Heart left ventricle (tissue), 16 donors: ENCODE measurements at regions not wholly inside any gene's neighbourhood (a gene's known extent, or its start where the extent isn't known, plus 50 kb on each side); places are given as distances from the start of the nearest gene placed in this dataset.
A peak's percentile ranks its signal among the peaks of the same experiment; 100 is the strongest.

ENCODE experiments used
- ATAC-seq, 4 donors: fragments of 200-7000 bp; cut with Tn5 transposase; one replicate each; pipeline ENCODE4 v1.9.1; 2020 to 2022; ENCODE audit warnings: moderate library complexity in 4 of 4, mild to moderate bottlenecking in 3 of 4, moderate number of reproducible peaks in 1 of 4
- DNase-seq, 5 donors: peaks; one replicate each; pipeline ENCODE4 v3.0.0-alpha.2; 2020
- H3K27ac ChIP-seq, 12 donors: fragments of 200-600 bp; sonication (generic) in 4 of 12; one replicate each; pipeline versions ENCODE4 v1.5.0 to v1.8.0; 2016 to 2022; ENCODE audit warnings: mild to moderate bottlenecking in 2 of 12
- H3K27me3 ChIP-seq, 9 donors: fragments of 200-600 bp; sonication (generic) in 2 of 9; one replicate each; pipeline versions ENCODE4 v1.5.1 to v1.8.0; 2016 to 2022; ENCODE audit warnings: mild to moderate bottlenecking in 3 of 9
- H3K36me3 ChIP-seq, 9 donors: fragments of 200-600 bp; sonication (generic) in 2 of 9; one replicate each; pipeline versions ENCODE4 v1.5.0 to v1.8.0; 2018 to 2022; ENCODE audit warnings: mild to moderate bottlenecking in 2 of 9
- H3K4me1 ChIP-seq, 12 donors: fragments of 200-600 bp; sonication (generic) in 4 of 12; one replicate each; pipeline versions ENCODE4 v1.5.0 to v1.8.0; 2016 to 2022; ENCODE audit warnings: mild to moderate bottlenecking in 3 of 12
- H3K4me3 ChIP-seq, 12 donors: fragments of 200-600 bp; sonication (generic) in 4 of 12; one replicate each; pipeline versions ENCODE4 v1.5.0 to v1.8.0; 2017 to 2022; ENCODE audit warnings: mild to moderate bottlenecking in 9 of 12, moderate library complexity in 4 of 12
- H3K9me3 ChIP-seq, 12 donors: fragments of 200-600 bp; sonication (generic) in 4 of 12; one replicate each; pipeline versions ENCODE4 v1.5.0 to v1.8.0; 2016 to 2022; ENCODE audit warnings: mild to moderate bottlenecking in 1 of 12
- POLR2A ChIP-seq, 2 donors: fragments of 450-650 bp; IDR thresholded peaks; one replicate each; pipeline ENCODE4 v1.6.1; 2017; ENCODE audit warnings: antibody characterized with exemption in 2 of 2, mild to moderate bottlenecking in 2 of 2, moderate library complexity in 2 of 2
- WGBS, 4 donors: extraction: QIAGEN DNeasy Blood & Tissue Kit in 2 of 4; methylation state at CpG; one replicate each; pipeline versions ENCODE4 v1.1.5 to v1.1.7; 2013 to 2018; 5-methylcytosine and 5-hydroxymethylcytosine counted together
- intact Hi-C, 10 donors: fragments of 100-400 bp; cut with DNase I; formaldehyde crosslinking; loops; one replicate each; pipeline versions ENCODE4 v1.11.1 to v1.14.2; 2022
- TF ChIP-seq, protein P1 (sequence below), 12 donors: fragments of 200-600 bp; sonication (generic) in 4 of 12; IDR thresholded peaks; one replicate each; pipeline versions ENCODE4 v1.5.0 to v1.8.0; 2018 to 2022; ENCODE audit warnings: antibody characterized with exemption in 12 of 12, mild to moderate bottlenecking in 5 of 12
- donor health status: ischemic (EF 13 %, LVEDD 7.1; RV severe dilation, severe dysfunction).
- donor health status: healthy with polysubstance abuse.
- donor health status: DM: no; HTN: yes; CAD: no.
- donor health status: DM: no; HTN: no; CAD: no.
- donor health status: ischemic (EF 25% LVEDD 6.9; RV normal size, moderate dysfunction).
- donor health status: ischemic (EF 25% LVEDD 5.7; RV mildly dilated, moderate dysfunction).
- donor health status: healthy.
- donor health status: DM: yes; HTN: yes; CAD: no.
- donor health status: ischemic (EF 35%, LVEDD 5.7; RV mildly dilated, moderate dysfunction).
- donor health status: nonischemic (EF 11% LVEDD 7.7; RV severe dilation, severe dysfunction).
- donor health status: DM: yes; HTN: yes; CAD: no.
- donor health status: PGD.
- donor health status: ischemic (EF 29% LVEDD 5.4; RV normal size, mild dysfunction).
- donor health status: nonischemic (EF 23%, LVEDD 6.1; RV moderate dilation, normal function).

DNA sequence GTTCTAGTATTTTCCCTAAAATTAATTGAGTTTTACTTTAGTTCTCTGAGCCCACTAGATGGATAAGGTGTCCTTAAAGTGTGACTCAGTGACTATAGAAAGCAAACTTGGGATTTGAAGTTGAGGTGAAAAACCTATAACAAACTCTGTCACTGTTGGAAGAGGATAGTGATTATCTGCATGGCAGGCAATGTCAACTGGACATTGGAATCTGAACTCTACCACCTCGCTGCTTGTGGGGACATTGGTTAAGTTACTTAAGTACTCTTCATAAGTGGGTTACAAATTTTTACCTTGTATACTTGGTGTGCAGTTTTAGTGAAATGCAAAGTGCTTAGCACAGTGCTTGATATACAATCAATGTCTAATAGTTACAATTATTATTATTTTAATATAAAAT, 87.9 kb upstream of the B3GAT2 start:
- no peaks in the 10 kb centered on the region for H3K9me3 ChIP-seq
- H3K36me3 ChIP-seq = no peaks in the 10 kb centered on the region
- ATAC-seq (no peak), DNase-seq (no peak)
- 91 to 100% (median 100%) methylated on average over 1 of the region's 1 CpG for WGBS, 4 donors
- H3K27ac ChIP-seq = no peak overlapping the region
- no peak overlapping the region for H3K4me3 ChIP-seq
- H3K27me3 ChIP-seq = no peaks in the 10 kb centered on the region
- intact Hi-C loops = no loop called here
- H3K4me1 ChIP-seq = peaks cover 0 to 23% (median 0%) of the 10 kb centered on the region in 12 donors
- TF ChIP-seq POLR2A (IDR thresholded peaks at IDR 0.05) = no peak
- TF ChIP-seq, protein P1, sequence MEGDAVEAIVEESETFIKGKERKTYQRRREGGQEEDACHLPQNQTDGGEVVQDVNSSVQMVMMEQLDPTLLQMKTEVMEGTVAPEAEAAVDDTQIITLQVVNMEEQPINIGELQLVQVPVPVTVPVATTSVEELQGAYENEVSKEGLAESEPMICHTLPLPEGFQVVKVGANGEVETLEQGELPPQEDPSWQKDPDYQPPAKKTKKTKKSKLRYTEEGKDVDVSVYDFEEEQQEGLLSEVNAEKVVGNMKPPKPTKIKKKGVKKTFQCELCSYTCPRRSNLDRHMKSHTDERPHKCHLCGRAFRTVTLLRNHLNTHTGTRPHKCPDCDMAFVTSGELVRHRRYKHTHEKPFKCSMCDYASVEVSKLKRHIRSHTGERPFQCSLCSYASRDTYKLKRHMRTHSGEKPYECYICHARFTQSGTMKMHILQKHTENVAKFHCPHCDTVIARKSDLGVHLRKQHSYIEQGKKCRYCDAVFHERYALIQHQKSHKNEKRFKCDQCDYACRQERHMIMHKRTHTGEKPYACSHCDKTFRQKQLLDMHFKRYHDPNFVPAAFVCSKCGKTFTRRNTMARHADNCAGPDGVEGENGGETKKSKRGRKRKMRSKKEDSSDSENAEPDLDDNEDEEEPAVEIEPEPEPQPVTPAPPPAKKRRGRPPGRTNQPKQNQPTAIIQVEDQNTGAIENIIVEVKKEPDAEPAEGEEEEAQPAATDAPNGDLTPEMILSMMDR (IDR thresholded peaks at IDR 0.05) = no peak

DNA sequence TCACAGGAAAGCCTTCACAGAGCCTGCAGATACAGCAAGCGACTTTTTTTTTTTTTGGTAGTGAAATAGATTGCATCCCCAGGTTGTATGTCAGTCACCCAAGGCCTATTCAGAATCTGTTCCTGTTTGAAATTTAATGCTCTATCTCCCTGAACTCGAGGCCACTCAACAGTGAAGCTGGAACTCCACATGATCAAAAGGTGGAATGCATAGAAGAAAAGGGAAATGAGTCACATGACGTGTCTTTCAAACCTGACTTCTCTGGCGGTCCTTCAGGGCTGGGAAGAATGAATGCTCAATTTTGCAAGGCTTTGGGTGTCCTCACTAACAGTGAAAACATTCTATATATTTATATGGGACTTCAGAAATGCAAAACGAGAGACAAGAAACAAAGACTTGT, 88.4 kb upstream of the B3GAT2 start:
- DNase-seq (no peak), ATAC-seq (no peak)
- Histone ChIP-seq H3K4me1 (peaks cover 0 to 23% (median 0%) of the 10 kb centered on the region in 12 donors), H3K36me3 (no peaks in the 10 kb centered on the region), H3K27me3 (no peaks in the 10 kb centered on the region), H3K4me3 (no peak overlapping the region), H3K27ac (no peak overlapping the region), H3K9me3 (no peaks in the 10 kb centered on the region)
- intact Hi-C loops = no loop called here
- TF ChIP-seq, protein P1 (IDR thresholded peaks at IDR 0.05) = no peak
- TF ChIP-seq POLR2A (IDR thresholded peaks at IDR 0.05) = no peak
- 74 to 85% (median 83%) methylated on average over 5 of the region's 5 CpGs for WGBS, 4 donors

DNA sequence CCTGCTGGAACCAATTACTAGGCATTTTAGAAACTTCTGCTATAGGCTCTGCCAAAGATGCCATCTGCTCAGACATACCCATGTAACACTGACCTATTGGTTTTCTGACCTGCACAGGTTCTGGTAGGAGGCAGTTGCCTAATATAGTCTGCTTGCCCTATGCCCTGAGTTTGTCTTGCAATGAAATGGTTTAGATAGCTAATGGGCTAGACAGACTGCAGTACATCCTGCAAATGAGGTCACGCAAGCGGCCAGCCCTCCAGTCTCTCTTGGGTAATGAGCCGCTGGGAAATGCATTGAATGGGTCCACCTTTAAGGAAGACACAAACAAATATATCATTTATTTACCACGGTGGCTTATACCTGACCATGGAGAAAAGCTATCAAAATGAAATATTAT, 90.6 kb upstream of the B3GAT2 start:
- DNase-seq (no peak), ATAC-seq (peak in 1 of 4 donors; percentile 71)
- H3K36me3 ChIP-seq = no peaks in the 10 kb centered on the region
- intact Hi-C loops = no loop called here
- WGBS, 4 donors = 54 to 70% (median 67%) methylated on average over 4 of the region's 4 CpGs
- H3K4me3 ChIP-seq = no peak overlapping the region
- peaks cover 0 to 23% (median 0%) of the 10 kb centered on the region in 12 donors for H3K4me1 ChIP-seq
- peaks cover 0 to 12% (median 0%) of the 10 kb centered on the region in 9 donors for H3K27me3 ChIP-seq
- peak overlapping the region in 1 of 12 donors; percentile 43 for H3K27ac ChIP-seq
- no peak for TF ChIP-seq POLR2A (IDR thresholded peaks at IDR 0.05)
- TF ChIP-seq, protein P1 (IDR thresholded peaks at IDR 0.05) = no peak
- no peaks in the 10 kb centered on the region for H3K9me3 ChIP-seq

DNA sequence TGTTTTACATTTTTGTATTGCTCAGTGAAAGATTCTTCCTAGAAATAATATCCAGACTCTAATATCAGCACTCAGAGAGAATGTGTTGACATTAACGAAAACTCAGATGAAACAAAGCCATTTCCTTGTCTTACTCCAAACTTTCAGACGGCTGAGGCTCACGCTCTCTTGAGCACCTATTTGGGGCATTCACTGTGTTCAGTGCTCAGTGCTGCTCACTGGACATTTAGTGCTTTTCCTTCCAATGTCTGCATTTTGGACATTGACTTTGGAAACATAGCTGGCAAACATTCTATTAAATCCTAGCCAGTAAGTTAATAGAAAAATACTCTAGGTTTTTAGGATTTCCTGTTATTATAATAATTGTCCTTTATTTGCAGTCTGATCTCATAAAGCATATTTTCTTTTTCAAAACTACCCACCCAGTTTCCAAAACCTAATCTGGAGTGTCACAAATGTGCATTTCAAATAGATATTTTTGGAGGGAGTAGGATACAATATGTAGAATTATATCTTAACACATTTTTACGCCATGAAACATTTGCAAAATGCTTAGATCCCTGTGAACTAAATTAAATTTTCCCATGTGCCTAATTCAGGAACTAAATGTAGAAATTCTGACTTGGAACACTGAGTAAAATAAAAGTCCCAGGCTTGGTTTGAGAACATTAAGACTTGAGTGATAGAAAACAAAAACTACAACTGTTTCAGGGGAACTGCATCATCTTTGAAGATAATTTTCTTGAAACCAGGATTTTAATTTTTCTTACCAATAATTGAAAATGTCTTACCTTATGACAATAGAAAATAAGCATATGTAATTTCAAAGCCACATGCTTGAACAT, 91.7 kb upstream of the B3GAT2 start:
- intact Hi-C loops = no loop called here
- TF ChIP-seq, protein P1 (IDR thresholded peaks at IDR 0.05) = no peak
- TF ChIP-seq POLR2A (IDR thresholded peaks at IDR 0.05) = no peak
- Histone ChIP-seq H3K27me3 (peaks cover 0 to 12% (median 0%) of the 10 kb centered on the region in 9 donors), H3K4me1 (peaks cover 0 to 23% (median 0%) of the 10 kb centered on the region in 12 donors), H3K4me3 (no peak overlapping the region), H3K9me3 (no peaks in the 10 kb centered on the region), H3K36me3 (no peaks in the 10 kb centered on the region), H3K27ac (peak overlapping the region in 2 of 12 donors; percentile 25 to 42)
- DNase-seq (no peak), ATAC-seq (peak in 2 of 4 donors; percentile 28 to 47)
- 49 to 63% (median 56%) methylated on average over 4 of the region's 4 CpGs for WGBS, 4 donors
